ENCODE measurements at regions not wholly inside any gene's neighbourhood (a gene's known extent, or its start where the extent isn't known, plus 50 kb on each side); places are given as distances from the start of the nearest gene placed in this dataset.

- DNase-seq: no peak
- Histone ChIP-seq H3K4me3 (ENCODE audit: insufficient read depth, low read depth, low read length) (no peak overlapping the region), H3K27me3 (ENCODE audit: control insufficient read depth, insufficient read depth, low read length) (no peaks in the 10 kb centered on the region), H3K36me3 (replicated peaks; ENCODE audit: control insufficient read depth, insufficient read depth, low read length) (no peaks in the 10 kb centered on the region)
Measured at GRCh38 chr3:36600404-36600803, 163.9 kb downstream of the DCLK3 start.

Measured in H7 (cell line).